ENCODE measurements at regions not wholly inside any gene's neighbourhood (a gene's known extent, or its start where the extent isn't known, plus 50 kb on each side); places are given as distances from the start of the nearest gene placed in this dataset.
A peak's percentile ranks its signal among the peaks of the same experiment; 100 is the strongest.

- no peak overlapping the region for H3K4me2 ChIP-seq (ENCODE audit: unreplicated experiment)
- peak; percentile 10 for DNase-seq
- no peaks in the 10 kb centered on the region for H3K4me1 ChIP-seq (ENCODE audit: insufficient read depth)
- H3K9me3 ChIP-seq (ENCODE audit: low read depth), result no peaks in the 10 kb centered on the region
- 43 to 46% methylated on average over 4 of the region's 4 CpGs for whole genome bisulfite sequencing, 2 experiments (ENCODE audit: low coverage in 1 of 2, low lambda C conversion rate in 2 of 2, missing lambda C conversion rate in 2 of 2)
- H3K27ac ChIP-seq, result no peak overlapping the region
- no peaks in the 10 kb centered on the region for H3F3A ChIP-seq (ENCODE audit: insufficient read depth)
- no peak for TF ChIP-seq EZH2 (IDR thresholded peaks at IDR 0.05; ENCODE audit: insufficient read depth, poor library complexity, severe bottlenecking)
- no peak for TF ChIP-seq EZH2phosphoT487 (IDR thresholded peaks at IDR 0.05; ENCODE audit: insufficient read depth, low read depth)
- H3K27me3 ChIP-seq (replicated peaks; ENCODE audit: insufficient read depth), result peaks cover 40% of the 10 kb centered on the region
- in situ Hi-C loops (cut with MboI), result no loop called here
- no peak overlapping the region for H2AFZ ChIP-seq
- no peak overlapping the region for H3K9ac ChIP-seq
- no peaks in the 10 kb centered on the region for H3K79me2 ChIP-seq (ENCODE audit: insufficient read depth)
- H4K20me1 ChIP-seq (ENCODE audit: insufficient read depth), result no peaks in the 10 kb centered on the region
- H3K36me3 ChIP-seq (ENCODE audit: low read depth), result no peaks in the 10 kb centered on the region
- H3K4me3 ChIP-seq, result no peak overlapping the region
- no peaks in the 10 kb centered on the region for H3K9me2 ChIP-seq (ENCODE audit: insufficient read depth)
These were observed 148.6 kb upstream of the ZFP64 start for GRCh38 chr20:52340036-52340634.

GRCh38 chr20:52332649-52333250, 141.2 kb upstream of the ZFP64 start:
- no peak for TF ChIP-seq EZH2phosphoT487 (IDR thresholded peaks at IDR 0.05; ENCODE audit: insufficient read depth, low read depth)
- TF ChIP-seq EZH2 (IDR thresholded peaks at IDR 0.05; ENCODE audit: insufficient read depth, poor library complexity, severe bottlenecking), result no peak
- no peak overlapping the region for H3K27ac ChIP-seq
- no peak for DNase-seq
- no peaks in the 10 kb centered on the region for H3K36me3 ChIP-seq (ENCODE audit: low read depth)
- no peaks in the 10 kb centered on the region for H3K9me2 ChIP-seq (ENCODE audit: insufficient read depth)
- no peak overlapping the region for H3K9ac ChIP-seq
- no peak overlapping the region for H3K4me3 ChIP-seq
- in situ Hi-C loops (cut with MboI), result no loop called here
- H3K4me1 ChIP-seq (ENCODE audit: insufficient read depth), result no peaks in the 10 kb centered on the region
- H3K27me3 ChIP-seq (replicated peaks; ENCODE audit: insufficient read depth), result peaks cover 32% of the 10 kb centered on the region
- H3F3A ChIP-seq (ENCODE audit: insufficient read depth), result no peaks in the 10 kb centered on the region
- no peak overlapping the region for H2AFZ ChIP-seq
- no peaks in the 10 kb centered on the region for H3K9me3 ChIP-seq (ENCODE audit: low read depth)
- no peak overlapping the region for H3K4me2 ChIP-seq (ENCODE audit: unreplicated experiment)
- H3K79me2 ChIP-seq (ENCODE audit: insufficient read depth), result no peaks in the 10 kb centered on the region
- no peaks in the 10 kb centered on the region for H4K20me1 ChIP-seq (ENCODE audit: insufficient read depth)
- WGBS, 2 experiments (ENCODE audit: low coverage in 1 of 2, low lambda C conversion rate in 2 of 2, missing lambda C conversion rate in 2 of 2), result 55 to 61% methylated on average over 2 of the region's 2 CpGs

GRCh38 chr20:52332230-52332629, 140.7 kb upstream of the ZFP64 start:
- TF ChIP-seq EZH2phosphoT487 (IDR thresholded peaks at IDR 0.05; ENCODE audit: insufficient read depth, low read depth) (no peak), EZH2 (IDR thresholded peaks at IDR 0.05; ENCODE audit: insufficient read depth, poor library complexity, severe bottlenecking) (no peak)
- in situ Hi-C loops (cut with MboI), result no loop called here

GRCh38 chr20:52331655-52332054, 140.1 kb upstream of the ZFP64 start:
- Histone ChIP-seq H3K36me3 (ENCODE audit: low read depth) (no peaks in the 10 kb centered on the region), H3K79me2 (ENCODE audit: insufficient read depth) (no peaks in the 10 kb centered on the region), H3K27me3 (replicated peaks; ENCODE audit: insufficient read depth) (peaks cover 25% of the 10 kb centered on the region), H3K4me1 (ENCODE audit: insufficient read depth) (no peaks in the 10 kb centered on the region), H3K9ac (no peak overlapping the region), H2AFZ (no peak overlapping the region), H3K9me2 (ENCODE audit: insufficient read depth) (no peaks in the 10 kb centered on the region), H3K4me3 (no peak overlapping the region), H3K4me2 (ENCODE audit: unreplicated experiment) (no peak overlapping the region), H3K27ac (no peak overlapping the region), H4K20me1 (ENCODE audit: insufficient read depth) (no peaks in the 10 kb centered on the region), H3F3A (ENCODE audit: insufficient read depth) (no peaks in the 10 kb centered on the region), H3K9me3 (ENCODE audit: low read depth) (no peaks in the 10 kb centered on the region)
- TF ChIP-seq EZH2 (IDR thresholded peaks at IDR 0.05; ENCODE audit: insufficient read depth, poor library complexity, severe bottlenecking) (no peak), EZH2phosphoT487 (IDR thresholded peaks at IDR 0.05; ENCODE audit: insufficient read depth, low read depth) (no peak)
- no peak for DNase-seq
- in situ Hi-C loops (cut with MboI), result no loop called here
- 58 to 69% methylated on average over 2 of the region's 2 CpGs for WGBS, 2 experiments (ENCODE audit: low coverage in 1 of 2, low lambda C conversion rate in 2 of 2, missing lambda C conversion rate in 2 of 2)

More at GRCh38 chr20:52332230-52332629, 140.7 kb upstream of the ZFP64 start:
- Histone ChIP-seq H3K9me3 (ENCODE audit: low read depth) (no peaks in the 10 kb centered on the region), H3K36me3 (ENCODE audit: low read depth) (no peaks in the 10 kb centered on the region), H3K4me3 (no peak overlapping the region), H3K9me2 (ENCODE audit: insufficient read depth) (no peaks in the 10 kb centered on the region), H3K79me2 (ENCODE audit: insufficient read depth) (no peaks in the 10 kb centered on the region), H3K27me3 (replicated peaks; ENCODE audit: insufficient read depth) (peaks cover 26% of the 10 kb centered on the region), H3F3A (ENCODE audit: insufficient read depth) (no peaks in the 10 kb centered on the region), H3K27ac (no peak overlapping the region), H4K20me1 (ENCODE audit: insufficient read depth) (no peaks in the 10 kb centered on the region), H3K4me1 (ENCODE audit: insufficient read depth) (no peaks in the 10 kb centered on the region), H3K9ac (no peak overlapping the region), H3K4me2 (ENCODE audit: unreplicated experiment) (no peak overlapping the region), H2AFZ (no peak overlapping the region)
- DNase-seq, result no peak
- WGBS, 2 experiments (ENCODE audit: low coverage in 1 of 2, low lambda C conversion rate in 2 of 2, missing lambda C conversion rate in 2 of 2), result 25 to 33% methylated on average over 1 of the region's 1 CpG
